WTC11 (cell line): ENCODE measurements at regions not wholly inside any gene's neighbourhood (a gene's known extent, or its start where the extent isn't known, plus 50 kb on each side); places are given as distances from the start of the nearest gene placed in this dataset.
A peak's percentile ranks its signal among the peaks of the same experiment; 100 is the strongest.

Experiments used
- ATAC-seq: fragments of 200-7000 bp; cut with Tn5 transposase; 2 replicates; pipeline ENCODE4 v1.10.0; 2021; ENCODE audit warnings: mild to moderate bottlenecking, moderate library complexity
- CTCF ChIA-PET: fragments of 300-600 bp; sonication (Branson Sonifier 250); formaldehyde crosslinking; loops from one replicate; lab custom pipeline; 2021; ENCODE audit warnings: antibody characterized with exemption; lab: Charles Lee
- POLR2A ChIA-PET: fragments of 350-600 bp; sonication (Branson Sonifier 250); formaldehyde crosslinking; loops from one replicate; lab custom pipeline; 2021; ENCODE audit warnings: antibody characterized with exemption; lab: Charles Lee
- DNase-seq: peaks from one replicate; pipeline ENCODE4 v3.0.0; 2021; ENCODE audit warnings: low spot score
- H3K27ac Mint-ChIP-seq: 2 replicates; pipeline ENCODE4 v1.8.0; 2021; ENCODE audit warnings: mixed read lengths
- H3K27me3 Mint-ChIP-seq: 2 replicates; pipeline ENCODE4 v1.8.0; 2021; ENCODE audit warnings: low read depth, mild to moderate bottlenecking, moderate library complexity, mixed read lengths
- H3K36me3 Mint-ChIP-seq: 2 replicates; pipeline ENCODE4 v1.8.0; 2021; ENCODE audit warnings: mixed read lengths
- H3K4me1 Mint-ChIP-seq: 2 replicates; pipeline ENCODE4 v1.8.0; 2022; ENCODE audit warnings: mixed read lengths
- H3K4me3 Mint-ChIP-seq: 2 replicates; pipeline ENCODE4 v1.8.0; 2021; ENCODE audit warnings: mild to moderate bottlenecking, moderate library complexity, mixed read lengths
- H3K9me3 Mint-ChIP-seq: 2 replicates; pipeline ENCODE4 v1.8.0; 2021; ENCODE audit warnings: mixed read lengths
- AFF4 ChIP-seq: sonication (generic); formaldehyde crosslinking; IDR thresholded peaks from 2 replicates; pipeline ENCODE4 v1.8.1; 2023; ENCODE audit warnings: mild to moderate bottlenecking, missing genetic modification reagents, borderline replicate concordance
- ATF3 ChIP-seq: sonication (generic); formaldehyde crosslinking; conservative IDR thresholded peaks from 2 replicates; pipeline ENCODE4 v1.8.1; 2022; ENCODE audit warnings: mild to moderate bottlenecking, missing genetic modification reagents
- CREB1 ChIP-seq: sonication (generic); formaldehyde crosslinking; IDR thresholded peaks from 2 replicates; pipeline ENCODE4 v1.8.0; 2023; ENCODE audit warnings: mild to moderate bottlenecking, missing genetic modification reagents
- E2F5 ChIP-seq: sonication (generic); formaldehyde crosslinking; IDR thresholded peaks from 2 replicates; pipeline ENCODE4 v1.8.1; 2022; ENCODE audit warnings: mild to moderate bottlenecking, moderate library complexity, missing genetic modification reagents
- ERG ChIP-seq: fragments of 250-450 bp; sonication (Bioruptor Pico); IDR thresholded peaks from 2 replicates; pipeline ENCODE4 v1.8.0; 2021; ENCODE audit warnings: mild to moderate bottlenecking
- FOXK1 ChIP-seq: sonication (generic); formaldehyde crosslinking; IDR thresholded peaks from 2 replicates; pipeline ENCODE4 v1.8.0; 2022; ENCODE audit warnings: mild to moderate bottlenecking, moderate library complexity, missing genetic modification reagents
- FOXP1 ChIP-seq: sonication (generic); formaldehyde crosslinking; IDR thresholded peaks from 2 replicates; pipeline ENCODE4 v1.8.0; 2022; ENCODE audit warnings: missing genetic modification reagents, mild to moderate bottlenecking, moderate library complexity, borderline replicate concordance
- GRHL2 ChIP-seq: fragments of 250-450 bp; sonication (Bioruptor Pico); IDR thresholded peaks from 2 replicates; pipeline ENCODE4 v1.8.0; 2022; ENCODE audit warnings: mild to moderate bottlenecking, moderate library complexity; ENCODE audit not compliant: insufficient replicate concordance, severe bottlenecking
- HMGXB4 ChIP-seq: sonication (generic); formaldehyde crosslinking; IDR thresholded peaks from 2 replicates; pipeline ENCODE4 v1.8.1; 2023; ENCODE audit warnings: mild to moderate bottlenecking, moderate library complexity, missing genetic modification reagents
- JUN ChIP-seq: sonication (generic); formaldehyde crosslinking; IDR thresholded peaks from 2 replicates; pipeline ENCODE4 v1.8.0; 2023; ENCODE audit warnings: mild to moderate bottlenecking, missing genetic modification reagents
- MXD4 ChIP-seq: fragments of 250-450 bp; sonication (Bioruptor Pico); IDR thresholded peaks from 2 replicates; pipeline ENCODE4 v1.8.0; 2021; ENCODE audit warnings: mild to moderate bottlenecking, moderate library complexity, borderline replicate concordance
- MYBL2 ChIP-seq: sonication (generic); formaldehyde crosslinking; IDR thresholded peaks from 2 replicates; pipeline ENCODE4 v1.8.1; 2023; ENCODE audit warnings: mild to moderate bottlenecking, moderate library complexity, missing genetic modification reagents
- NFE2L1 ChIP-seq: sonication (generic); formaldehyde crosslinking; IDR thresholded peaks from 2 replicates; pipeline ENCODE4 v1.8.1; 2023; ENCODE audit warnings: missing genetic modification reagents
- NR1H2 ChIP-seq: sonication (generic); formaldehyde crosslinking; IDR thresholded peaks from 2 replicates; pipeline ENCODE4 v1.9.0; 2021; ENCODE audit warnings: mild to moderate bottlenecking, moderate library complexity, missing genetic modification reagents
- OVOL2 ChIP-seq: fragments of 250-450 bp; sonication (Bioruptor Pico); IDR thresholded peaks from 2 replicates; pipeline ENCODE4 v1.9.0; 2021; ENCODE audit warnings: mild to moderate bottlenecking, borderline replicate concordance
- SMAD4 ChIP-seq: sonication (generic); formaldehyde crosslinking; IDR thresholded peaks from 2 replicates; pipeline ENCODE4 v1.8.0; 2022; ENCODE audit warnings: mild to moderate bottlenecking, missing genetic modification reagents
- SOX15 ChIP-seq: fragments of 250-450 bp; sonication (Bioruptor Pico); IDR thresholded peaks from 2 replicates; pipeline ENCODE4 v1.9.0; 2021; ENCODE audit warnings: mild to moderate bottlenecking
- STAT6 ChIP-seq: sonication (generic); formaldehyde crosslinking; conservative IDR thresholded peaks from 2 replicates; pipeline ENCODE4 v1.8.1; 2023; ENCODE audit warnings: mild to moderate bottlenecking, low read depth, missing genetic modification reagents, moderate library complexity
- ZNF138 ChIP-seq: sonication (generic); formaldehyde crosslinking; conservative IDR thresholded peaks from 2 replicates; pipeline ENCODE4 v1.8.1; 2022; ENCODE audit warnings: mild to moderate bottlenecking, moderate library complexity, missing genetic modification reagents
- ZNF219 ChIP-seq: sonication (generic); formaldehyde crosslinking; IDR thresholded peaks from 2 replicates; pipeline ENCODE4 v1.8.0; 2023; ENCODE audit warnings: missing genetic modification reagents, mild to moderate bottlenecking, borderline replicate concordance
- ZNF423 ChIP-seq: fragments of 250-450 bp; sonication (Bioruptor Pico); IDR thresholded peaks from 2 replicates; pipeline ENCODE4 v2.1.2; 2022; ENCODE audit warnings: mild to moderate bottlenecking, moderate library complexity
- TF ChIP-seq, protein P1 (sequence below): sonication (generic); formaldehyde crosslinking; IDR thresholded peaks from 2 replicates; pipeline ENCODE4 v1.8.0; 2023; ENCODE audit warnings: mild to moderate bottlenecking, missing genetic modification reagents

DNA sequence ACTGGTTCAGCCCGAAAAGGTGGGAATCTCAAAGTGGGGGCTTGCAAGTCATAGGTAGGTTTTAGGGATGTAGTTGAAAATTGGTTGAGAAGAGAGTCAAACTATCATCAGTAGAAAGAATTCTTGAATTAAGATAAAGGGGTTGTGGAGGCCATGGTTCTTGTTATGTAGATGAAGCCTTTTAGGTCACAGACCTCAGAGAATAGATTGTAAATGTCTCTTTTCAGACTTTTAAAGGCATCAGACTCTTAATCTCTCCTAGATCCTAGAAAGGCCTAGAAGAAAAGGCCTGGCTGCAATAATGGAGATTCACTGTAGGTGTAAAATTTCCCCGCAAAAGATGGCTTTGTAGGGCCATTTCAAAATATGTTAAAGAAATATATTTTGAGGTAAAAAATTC, 96.4 kb downstream of the PSAT1 start (continued):
- TF ChIP-seq, protein P1, sequence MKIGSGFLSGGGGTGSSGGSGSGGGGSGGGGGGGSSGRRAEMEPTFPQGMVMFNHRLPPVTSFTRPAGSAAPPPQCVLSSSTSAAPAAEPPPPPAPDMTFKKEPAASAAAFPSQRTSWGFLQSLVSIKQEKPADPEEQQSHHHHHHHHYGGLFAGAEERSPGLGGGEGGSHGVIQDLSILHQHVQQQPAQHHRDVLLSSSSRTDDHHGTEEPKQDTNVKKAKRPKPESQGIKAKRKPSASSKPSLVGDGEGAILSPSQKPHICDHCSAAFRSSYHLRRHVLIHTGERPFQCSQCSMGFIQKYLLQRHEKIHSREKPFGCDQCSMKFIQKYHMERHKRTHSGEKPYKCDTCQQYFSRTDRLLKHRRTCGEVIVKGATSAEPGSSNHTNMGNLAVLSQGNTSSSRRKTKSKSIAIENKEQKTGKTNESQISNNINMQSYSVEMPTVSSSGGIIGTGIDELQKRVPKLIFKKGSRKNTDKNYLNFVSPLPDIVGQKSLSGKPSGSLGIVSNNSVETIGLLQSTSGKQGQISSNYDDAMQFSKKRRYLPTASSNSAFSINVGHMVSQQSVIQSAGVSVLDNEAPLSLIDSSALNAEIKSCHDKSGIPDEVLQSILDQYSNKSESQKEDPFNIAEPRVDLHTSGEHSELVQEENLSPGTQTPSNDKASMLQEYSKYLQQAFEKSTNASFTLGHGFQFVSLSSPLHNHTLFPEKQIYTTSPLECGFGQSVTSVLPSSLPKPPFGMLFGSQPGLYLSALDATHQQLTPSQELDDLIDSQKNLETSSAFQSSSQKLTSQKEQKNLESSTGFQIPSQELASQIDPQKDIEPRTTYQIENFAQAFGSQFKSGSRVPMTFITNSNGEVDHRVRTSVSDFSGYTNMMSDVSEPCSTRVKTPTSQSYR (CRISPR knock-in tag) = no peak
- TF ChIP-seq ATF3 (CRISPR knock-in tag) = no peak
- no peak for TF ChIP-seq ERG (CRISPR knock-in tag)
- no peak for TF ChIP-seq SOX15 (CRISPR knock-in tag)
- no peak for TF ChIP-seq CREB1
- no peak for TF ChIP-seq FOXP1 (CRISPR knock-in tag)

DNA sequence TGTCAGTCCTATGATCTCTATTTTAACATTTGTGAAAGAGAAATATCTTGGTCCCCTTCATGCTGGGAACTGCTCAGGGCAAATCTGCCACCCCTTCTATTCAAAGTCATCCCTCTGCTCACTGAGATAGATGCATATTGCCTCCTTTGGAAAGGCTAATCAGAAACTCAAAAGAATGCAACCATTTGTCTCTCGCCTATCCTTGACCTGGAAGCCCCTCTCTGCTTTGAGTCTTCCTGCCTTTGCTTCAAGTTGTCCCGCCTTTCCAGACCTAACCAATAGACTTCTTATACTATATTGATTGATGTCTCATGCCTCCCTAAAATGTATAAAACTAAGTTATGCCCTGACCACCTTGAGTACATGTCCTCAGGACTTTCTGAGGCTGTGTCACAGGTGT, 97.0 kb downstream of the PSAT1 start:
- peak overlapping the region; percentile 66 for H3K27ac Mint-ChIP-seq
- peaks cover 30% of the 10 kb centered on the region for H3K9me3 Mint-ChIP-seq
- peak; percentile 46 for ATAC-seq
- peaks cover 29% of the 10 kb centered on the region for H3K36me3 Mint-ChIP-seq
- no peak for TF ChIP-seq SMAD4 (CRISPR knock-in tag)
- TF ChIP-seq NFE2L1 = no peak
- no peak for TF ChIP-seq HMGXB4 (CRISPR knock-in tag)
- no peak for TF ChIP-seq ZNF219
- TF ChIP-seq AFF4 (CRISPR knock-in tag) = no peak
- TF ChIP-seq ZNF423 (CRISPR knock-in tag) = no peak
- no peak for TF ChIP-seq OVOL2 (CRISPR knock-in tag)
- no peak for TF ChIP-seq E2F5 (CRISPR knock-in tag)
- no peak for TF ChIP-seq MXD4 (CRISPR knock-in tag)
- TF ChIP-seq STAT6 (CRISPR knock-in tag) = no peak
- TF ChIP-seq ZNF138 (CRISPR knock-in tag) = no peak
- no peak for TF ChIP-seq MYBL2 (CRISPR knock-in tag)
- TF ChIP-seq NR1H2 = no peak
- TF ChIP-seq FOXK1 = no peak
- no peak for TF ChIP-seq GRHL2 (CRISPR knock-in tag)
- TF ChIP-seq JUN (CRISPR knock-in tag) = no peak
- DNase-seq = no peak
- H3K4me1 Mint-ChIP-seq = peaks cover 66% of the 10 kb centered on the region
- CTCF ChIA-PET = no interaction called here
- 0 out of 2 replicates have a peak, but pooled peaks cover under 1% of the 10 kb centered on the region for H3K27me3 Mint-ChIP-seq
- H3K4me3 Mint-ChIP-seq = no peak overlapping the region
- POLR2A ChIA-PET = no interaction called here
